Stimulated activated CD8-positive, alpha-beta memory T cell treated with anti-CD3 and anti-CD28 coated beads, Interleukin-12 subunit alpha, Interleukin-12 subunit beta, amount 100 ng/mL, for 4 hours (primary cell): ENCODE measurements at regions not wholly inside any gene's neighbourhood (a gene's known extent, or its start where the extent isn't known, plus 50 kb on each side); places are given as distances from the start of the nearest gene placed in this dataset.
"Not testable (repeated sequence)": the region's sequence is repeated elsewhere in the genome, so short reads cannot be mapped to it uniquely, and the experiment has no call there.

Experiments used
- DNase-seq: peaks from one replicate; pipeline ENCODE4 v3.0.0-alpha.2; 2020; ENCODE audit warnings: low read depth

DNA sequence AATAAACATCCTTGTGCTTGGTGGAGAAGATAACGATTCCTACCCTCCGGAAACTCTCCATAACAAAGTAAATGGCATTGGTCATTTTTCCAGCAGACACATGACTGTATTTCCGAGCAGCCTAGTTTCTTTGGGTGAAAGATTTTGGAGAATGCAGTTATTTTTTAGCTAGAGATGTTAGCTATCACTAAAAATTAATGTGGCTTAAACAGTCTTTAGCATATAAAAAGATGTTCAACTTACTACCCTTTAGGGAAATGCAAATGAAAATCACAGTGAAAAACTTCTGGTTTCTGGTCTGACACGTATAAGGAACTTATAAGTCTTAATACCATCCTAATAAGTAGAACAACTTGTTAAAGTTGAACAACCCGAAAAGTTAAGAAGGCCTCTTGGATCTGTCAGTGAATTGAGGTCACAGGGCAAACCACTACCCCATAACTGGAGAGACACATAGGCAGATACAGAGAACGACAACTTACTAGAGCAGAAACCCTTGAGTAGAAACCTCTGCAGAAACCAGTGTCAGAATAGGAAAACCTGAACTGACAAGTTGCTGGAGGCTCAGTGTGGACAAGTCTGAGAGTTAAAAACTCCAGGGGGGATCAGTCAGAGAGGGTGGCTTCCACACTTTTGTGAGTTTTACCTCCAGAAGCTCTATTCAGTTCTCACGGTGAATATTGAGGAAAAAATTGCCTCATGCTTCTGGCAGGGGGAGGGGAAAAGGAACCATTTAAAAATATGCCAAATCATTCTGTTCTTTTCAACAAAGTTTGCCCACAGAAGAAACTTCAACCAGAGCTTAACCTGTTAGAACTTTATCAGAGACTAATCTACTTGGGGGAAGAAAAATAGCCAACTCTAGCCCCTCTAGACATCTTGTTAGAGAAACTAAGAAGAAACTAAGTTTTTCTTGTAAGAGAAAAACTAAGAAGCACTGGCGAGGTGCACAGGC lies 325.2 kb upstream of the RPS23 start:
- no peak for DNase-seq

DNA sequence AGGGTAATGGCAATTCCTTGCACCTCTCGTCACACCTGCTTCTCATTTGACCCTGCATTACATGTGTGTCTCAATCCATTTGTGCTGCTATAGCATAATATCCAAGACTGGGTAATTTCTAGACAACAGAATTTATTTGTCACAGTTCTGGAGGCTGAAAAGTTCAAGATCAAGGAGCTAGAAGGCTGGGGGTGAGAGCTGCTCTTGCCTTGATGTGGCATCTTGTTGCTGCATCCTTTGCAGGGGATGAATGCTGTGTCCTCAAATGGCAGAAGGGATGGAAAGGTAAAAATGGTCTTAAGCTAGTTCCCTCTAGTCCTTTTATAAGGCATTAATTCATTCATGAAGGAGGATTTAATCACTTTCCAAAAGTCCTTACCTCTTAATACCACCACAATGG lies 323.7 kb upstream of the RPS23 start:
- no peak for DNase-seq

DNA sequence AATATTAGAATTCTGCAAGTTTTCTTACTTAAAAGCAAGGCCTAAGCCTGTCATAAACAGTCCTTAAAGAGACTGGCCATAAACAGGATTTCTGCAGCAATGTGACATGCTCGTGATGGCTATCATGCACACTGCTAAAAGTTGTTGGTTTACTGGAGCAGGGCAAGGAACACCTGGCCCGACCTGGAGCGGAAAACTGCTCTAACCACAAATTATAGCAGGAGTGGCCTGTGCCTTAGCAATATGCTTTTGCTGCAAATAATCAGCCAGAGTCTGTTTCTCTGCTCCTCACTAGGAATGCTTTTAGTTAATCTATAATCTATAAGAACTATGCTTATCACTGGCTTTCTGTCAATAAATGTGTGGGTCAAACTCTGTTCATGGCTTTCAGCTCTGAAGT lies 322.9 kb upstream of the RPS23 start:
- no peak for DNase-seq

DNA sequence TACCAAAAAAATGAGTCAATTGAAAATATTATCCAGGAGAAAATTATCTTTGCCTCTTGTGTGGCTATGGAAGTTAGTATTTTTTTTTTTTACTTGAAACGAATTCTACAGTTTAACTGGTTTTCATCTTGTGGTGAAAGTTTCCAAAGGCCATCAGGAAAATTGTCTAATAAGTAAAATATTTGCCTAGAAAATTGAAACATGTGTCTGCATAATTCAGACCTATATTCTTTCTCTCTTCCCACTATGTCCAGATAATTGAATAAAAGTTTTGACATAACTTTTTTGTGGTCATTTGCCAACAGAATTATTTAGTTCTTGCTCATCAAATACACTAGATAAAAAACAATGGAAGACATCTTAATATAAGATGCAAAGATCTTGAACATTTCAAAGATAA lies 321.5 kb upstream of the RPS23 start:
- no peak for DNase-seq

DNA sequence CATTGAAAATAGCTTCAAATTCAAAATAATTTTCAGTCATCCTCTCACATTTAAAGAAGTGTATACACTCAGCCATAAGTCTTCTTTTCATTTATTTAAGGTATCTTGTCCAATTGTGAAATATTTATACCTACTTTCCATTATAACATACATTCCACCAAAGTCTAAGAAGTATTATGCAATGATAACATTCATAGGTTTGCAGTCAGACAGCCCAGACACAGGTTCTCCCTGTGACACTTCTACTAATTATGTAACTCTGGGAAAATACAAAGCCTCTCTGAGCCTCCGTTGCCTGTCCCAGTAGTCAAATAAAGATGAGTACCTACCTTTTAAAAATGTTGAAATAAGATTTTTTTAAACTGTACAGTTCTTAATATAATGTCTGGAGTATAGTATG lies 320.9 kb upstream of the RPS23 start:
- no peak for DNase-seq

DNA sequence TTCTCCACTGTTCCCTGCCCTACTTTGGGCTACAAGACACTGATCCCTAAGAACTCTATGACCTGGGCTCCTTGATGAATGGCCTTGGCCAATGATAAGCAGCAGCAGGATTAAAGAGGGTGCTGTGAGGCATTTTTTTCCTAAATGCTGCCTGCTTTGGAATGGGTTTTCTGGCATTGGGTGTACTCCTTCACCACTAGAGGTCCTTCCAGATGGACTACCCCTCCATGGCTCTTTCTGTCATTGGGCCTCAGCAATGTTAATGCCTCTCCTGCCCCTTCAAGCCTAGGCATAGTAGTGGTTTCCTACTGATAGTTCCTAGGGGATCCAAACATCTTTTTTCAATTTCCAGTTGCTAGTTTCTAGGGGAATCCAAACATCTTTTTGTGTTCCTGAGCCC lies 319.3 kb upstream of the RPS23 start:
- DNase-seq: no peak

DNA sequence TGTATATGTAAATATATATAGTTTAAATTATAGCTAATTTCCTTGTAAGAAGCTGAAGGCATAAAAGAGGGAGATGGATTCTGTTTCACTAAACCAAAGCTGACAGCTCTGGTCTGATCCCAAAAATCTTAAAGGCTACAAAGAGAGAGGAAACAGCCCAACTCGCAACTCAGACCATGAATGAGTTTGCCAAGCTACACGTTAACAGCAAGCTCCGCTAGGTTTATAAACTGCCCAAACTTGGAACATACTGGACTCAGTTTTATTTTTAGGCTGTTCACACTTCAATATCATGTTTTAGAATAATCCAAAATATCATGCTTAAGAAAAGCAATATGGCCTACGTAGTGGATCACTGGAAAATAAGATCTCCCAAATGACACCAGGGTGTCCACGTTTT lies 318.3 kb upstream of the RPS23 start:
- no peak for DNase-seq

DNA sequence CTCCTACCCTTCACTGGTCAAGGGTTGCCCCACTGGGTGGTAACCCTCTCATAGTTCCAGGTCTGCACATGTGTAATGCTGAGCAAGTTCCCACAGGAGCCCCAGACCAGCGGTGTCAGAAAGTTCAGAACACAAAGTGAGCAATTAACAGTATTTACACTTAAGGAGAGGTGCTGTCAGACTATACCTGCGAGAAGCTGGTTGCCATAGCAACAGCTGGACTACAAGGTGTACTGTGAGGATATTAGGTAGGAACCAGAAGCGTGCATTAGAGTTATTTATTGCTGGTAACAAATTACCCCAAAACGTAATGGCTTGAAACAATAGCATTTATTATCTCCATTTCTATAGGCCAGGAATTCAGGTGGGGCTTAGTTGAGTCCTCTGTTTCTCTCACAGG lies 317.0 kb upstream of the RPS23 start:
- DNase-seq: no peak

DNA sequence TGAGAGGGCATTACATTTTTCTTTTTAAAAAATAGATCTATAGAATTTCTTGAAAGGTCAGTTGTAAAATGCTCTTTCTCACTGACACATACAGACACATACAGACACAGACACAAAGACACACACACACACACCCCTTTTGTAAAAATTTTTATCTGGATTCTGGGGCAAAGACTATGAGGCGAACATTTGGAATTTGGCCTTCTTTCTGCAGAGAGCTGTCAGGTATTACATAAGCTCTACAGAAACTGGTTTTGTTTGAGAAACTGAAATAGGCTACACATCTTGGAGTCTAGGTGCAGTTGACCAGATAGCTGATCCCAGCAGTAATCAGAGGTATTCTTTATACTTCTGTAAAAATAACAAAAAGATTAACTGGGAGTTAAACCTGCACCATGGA lies 315.9 kb upstream of the RPS23 start:
- DNase-seq: no peak

DNA sequence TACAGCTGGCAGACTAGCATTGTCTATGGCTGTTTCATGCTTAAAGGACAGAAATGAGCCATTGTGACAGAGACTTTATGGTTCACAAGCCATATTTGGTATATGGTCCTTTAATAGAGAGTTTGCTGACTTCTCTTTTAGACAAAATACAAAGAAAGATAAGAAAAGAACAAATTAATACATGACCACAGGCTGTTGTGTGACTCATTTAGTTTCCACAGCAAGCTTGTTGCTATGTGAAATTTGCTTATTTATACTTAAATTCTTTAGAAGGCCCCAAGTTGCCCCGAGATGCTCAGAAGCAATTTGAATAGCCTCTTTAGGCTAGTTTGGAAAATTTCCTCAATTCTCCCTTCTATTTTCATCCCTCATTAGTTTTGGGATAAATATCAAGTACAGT lies 315.3 kb upstream of the RPS23 start:
- DNase-seq: no peak

DNA sequence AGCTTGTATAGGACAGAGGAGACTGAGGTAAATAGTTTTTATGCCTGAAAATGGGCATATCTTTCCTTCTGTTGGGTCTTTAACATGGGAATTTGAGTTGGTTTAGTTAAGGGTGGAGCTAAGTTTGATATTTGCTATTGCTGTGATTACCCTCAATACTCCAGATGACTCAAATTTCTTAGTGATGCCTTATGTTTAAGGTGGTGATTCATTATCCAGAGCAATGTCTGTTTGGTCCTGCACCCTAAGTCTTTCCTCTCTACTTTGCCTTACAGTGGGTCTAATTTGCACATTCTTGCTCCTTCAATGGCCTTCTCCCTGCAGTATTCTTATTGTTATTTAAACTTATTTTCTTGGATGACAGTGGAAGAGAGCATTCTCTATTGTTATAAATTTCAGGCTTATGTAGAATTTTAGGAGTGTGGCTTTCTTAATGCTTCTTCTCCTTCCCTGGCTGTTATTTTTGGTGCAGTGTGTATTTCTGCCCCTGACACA lies 312.9 kb upstream of the RPS23 start:
- no peak for DNase-seq

DNA sequence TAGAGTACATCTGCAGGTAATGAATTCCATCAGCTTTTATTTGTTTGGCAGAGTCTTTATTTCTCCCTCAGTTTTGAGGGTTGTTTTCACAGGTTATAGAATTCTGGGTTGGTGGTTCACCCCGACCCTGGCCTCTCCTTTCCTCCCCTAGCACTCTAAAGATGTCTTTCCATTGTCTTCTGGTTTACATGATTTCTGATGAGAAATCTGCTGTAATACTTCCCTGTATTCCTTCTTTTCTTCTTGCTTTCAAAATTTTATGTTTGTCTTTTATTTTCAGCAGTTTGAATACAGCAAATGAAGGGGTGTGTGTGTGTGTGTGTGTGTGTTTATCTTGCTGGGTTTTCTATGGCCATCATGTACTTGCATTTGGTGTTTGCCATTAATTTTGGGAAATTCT lies 312.0 kb upstream of the RPS23 start:
- DNase-seq: no peak

DNA sequence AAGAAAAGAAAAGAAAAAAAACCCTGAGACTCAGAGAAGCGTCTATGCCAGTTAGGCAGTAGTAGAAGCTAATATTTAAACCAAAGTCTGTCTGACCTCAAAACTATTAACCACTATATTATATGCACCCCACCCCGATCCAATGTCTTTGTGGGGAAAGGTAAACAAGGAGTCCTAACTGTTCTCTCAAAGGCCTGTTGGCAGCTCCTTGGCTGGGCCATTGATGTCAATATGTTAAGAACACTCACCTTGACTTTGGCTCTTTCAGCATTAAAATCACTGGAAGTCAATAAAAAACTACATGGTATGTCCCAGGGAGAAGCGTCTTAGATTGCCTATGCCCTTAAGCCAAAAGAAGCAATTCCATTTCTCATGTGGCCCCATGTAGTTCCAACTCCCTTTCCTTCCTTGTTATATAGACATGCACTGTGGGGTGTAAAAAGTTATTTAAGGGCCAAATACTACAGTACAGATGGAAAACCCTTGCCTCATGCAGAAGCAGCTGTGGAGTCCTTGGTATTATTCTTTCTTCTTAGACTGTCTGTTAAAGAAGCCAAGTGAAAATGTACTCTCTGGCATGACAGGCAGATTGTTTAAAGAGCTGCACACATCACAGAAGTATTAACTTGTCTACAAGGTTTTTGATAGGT lies 308.6 kb upstream of the RPS23 start:
- no peak for DNase-seq

DNA sequence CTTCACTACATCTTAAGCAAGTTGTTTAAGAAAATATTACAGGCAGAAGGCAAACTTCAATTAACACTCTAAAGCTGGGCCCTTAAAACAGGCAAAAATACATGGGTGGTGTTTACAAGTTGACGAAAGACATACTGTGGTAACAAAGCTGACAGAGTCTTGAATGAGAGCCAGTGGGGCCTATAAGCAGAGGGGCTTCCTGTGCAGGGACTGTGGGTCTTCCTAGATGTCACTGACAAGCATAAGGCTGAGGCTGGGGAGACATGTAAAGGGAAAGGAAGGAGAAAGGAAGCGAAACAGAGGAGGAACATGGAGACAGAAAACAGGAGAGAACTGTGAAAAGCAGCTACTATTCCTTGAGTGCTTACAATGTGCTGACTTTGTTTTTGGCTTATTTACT lies 308.0 kb upstream of the RPS23 start:
- DNase-seq: no peak

DNA sequence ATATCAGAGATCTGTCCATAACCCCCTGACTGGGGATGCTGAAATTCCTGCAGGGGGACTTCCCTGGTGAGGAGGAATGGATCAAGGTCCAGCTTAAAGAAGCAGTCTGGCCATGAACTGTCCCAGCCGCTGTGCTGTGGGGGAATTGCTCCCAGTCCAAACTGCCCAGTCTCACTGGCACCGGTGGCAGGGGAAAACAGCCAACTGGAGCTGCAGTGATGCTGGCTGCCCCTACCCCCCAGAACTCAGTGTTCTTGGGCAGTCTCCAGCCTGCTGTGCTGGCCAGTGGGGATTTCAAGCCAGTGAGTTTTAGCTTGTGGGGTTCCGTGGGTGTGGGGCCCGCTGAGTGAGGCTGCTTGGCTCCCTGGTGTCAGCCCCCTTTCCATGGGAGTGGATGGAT lies 306.5 kb upstream of the RPS23 start:
- no peak for DNase-seq

DNA sequence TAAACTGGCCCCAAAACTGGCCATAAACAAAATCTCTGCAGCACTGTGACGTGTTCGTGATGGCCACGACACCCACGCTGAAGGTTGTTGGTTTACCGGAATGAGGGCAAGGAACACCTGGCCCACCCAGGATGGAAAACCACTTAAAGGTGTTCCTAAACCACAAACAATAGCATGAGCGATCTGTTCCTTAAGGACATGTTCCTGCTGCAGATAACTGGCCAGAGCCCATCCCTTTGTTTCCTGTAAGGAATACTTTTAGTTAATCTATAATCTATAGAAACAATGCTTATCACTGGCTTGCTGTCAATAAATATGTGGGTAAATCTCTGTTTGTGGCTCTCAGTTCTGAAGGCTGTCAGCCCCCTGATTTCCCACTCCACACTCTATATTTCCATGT lies 305.2 kb upstream of the RPS23 start:
- not testable (repeated sequence) for DNase-seq

DNA sequence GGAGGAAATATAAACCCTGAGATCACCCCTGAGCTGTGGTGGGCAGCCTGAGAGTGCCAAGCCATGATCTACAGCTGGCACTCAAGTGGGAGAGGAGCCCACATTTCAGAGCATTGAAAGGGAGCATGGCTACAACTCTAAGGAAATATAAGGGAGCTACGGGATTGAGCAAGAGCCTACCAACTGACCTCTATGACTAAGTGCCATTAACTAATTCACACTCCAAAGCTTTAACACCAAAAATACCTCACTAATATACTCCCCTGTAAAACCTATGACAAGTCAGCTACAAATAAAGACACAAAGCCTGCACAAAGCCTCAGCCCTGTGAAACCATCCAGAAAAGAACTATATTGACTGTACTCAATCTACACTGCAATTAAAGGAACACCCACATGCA lies 286.8 kb upstream of the RPS23 start:
- no peak for DNase-seq

DNA sequence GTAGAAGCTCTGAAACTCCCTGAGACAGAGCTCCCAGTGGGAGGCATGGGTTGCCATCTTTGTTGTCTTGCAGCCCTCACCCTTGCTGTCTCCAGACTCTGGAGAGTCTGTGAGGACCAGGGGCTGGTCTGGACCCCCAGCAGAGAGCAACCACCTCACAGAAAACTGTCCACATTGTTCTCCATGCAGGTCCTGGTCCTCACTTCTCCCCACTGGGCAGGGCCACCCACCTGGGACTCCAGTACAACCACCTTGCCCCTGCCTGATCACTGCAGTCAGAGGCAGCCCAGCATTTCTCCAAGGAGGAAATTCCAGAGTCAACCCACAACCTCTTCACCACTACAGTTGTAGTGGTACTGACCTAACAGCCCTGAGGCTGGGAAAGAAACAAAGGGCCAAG lies 285.6 kb upstream of the RPS23 start:
- no peak for DNase-seq

DNA sequence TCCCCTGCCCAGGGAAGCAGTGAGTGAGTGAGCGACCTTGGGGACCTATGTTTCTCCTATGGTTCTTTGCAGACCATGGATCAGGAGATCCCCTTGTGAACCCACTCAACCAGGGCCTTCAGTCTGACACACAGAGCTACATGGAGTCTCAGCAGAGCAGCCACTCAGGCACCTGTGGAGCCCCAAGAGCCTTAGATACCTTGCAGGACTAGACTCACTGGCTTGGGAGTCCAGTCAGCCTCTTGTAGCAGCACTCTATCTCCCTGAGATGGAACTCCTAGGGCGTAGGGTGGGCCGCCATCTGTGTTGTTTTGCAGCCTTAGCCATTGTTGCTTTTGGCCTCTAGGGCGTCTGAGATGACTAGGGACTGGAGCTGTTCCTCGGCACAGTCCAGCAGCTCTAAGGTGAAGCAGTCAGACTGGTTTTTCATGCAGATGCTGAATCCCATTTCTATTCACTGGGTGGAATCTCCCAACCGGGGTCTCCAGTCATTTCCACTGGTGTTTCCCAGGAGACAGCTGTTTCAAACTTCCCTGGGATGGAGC lies 284.6 kb upstream of the RPS23 start:
- DNase-seq: no peak

DNA sequence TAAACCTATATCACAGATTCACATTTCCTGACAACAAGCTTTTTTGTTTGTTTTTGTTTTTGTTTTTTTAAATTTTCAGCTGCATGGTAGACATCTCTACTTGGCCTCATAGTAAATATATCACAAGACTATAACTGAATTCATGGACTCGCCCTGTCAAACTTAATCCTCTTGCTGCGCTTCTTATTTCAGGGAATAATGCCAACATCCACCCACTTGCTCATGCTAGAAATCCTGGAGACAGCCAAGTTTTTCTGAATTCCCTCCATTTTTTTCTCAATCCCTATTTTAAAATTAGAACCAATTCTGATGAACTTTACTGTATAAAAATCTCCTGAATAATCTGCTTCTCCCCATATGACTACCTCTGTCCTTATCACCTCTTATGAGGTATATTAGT lies 283.6 kb upstream of the RPS23 start:
- no peak for DNase-seq

DNA sequence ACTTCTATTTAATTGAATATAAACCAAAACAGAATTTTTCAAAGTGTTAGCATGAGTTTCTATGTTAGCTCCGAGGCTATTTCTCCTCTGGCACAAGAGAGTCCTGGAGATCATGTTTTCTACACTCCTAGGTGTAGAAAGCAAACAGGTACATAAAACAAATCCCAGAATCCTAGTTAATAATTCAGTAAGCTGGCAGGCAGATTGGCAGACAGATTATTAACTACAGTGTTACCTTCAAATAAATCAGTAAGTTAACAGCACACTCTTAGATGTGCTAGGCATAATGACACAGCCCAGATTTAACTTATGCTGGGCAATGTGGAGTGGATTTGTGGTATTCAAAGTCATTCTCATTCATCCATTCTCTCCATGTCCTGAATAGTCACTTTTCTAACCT lies 282.8 kb upstream of the RPS23 start:
- no peak for DNase-seq

DNA sequence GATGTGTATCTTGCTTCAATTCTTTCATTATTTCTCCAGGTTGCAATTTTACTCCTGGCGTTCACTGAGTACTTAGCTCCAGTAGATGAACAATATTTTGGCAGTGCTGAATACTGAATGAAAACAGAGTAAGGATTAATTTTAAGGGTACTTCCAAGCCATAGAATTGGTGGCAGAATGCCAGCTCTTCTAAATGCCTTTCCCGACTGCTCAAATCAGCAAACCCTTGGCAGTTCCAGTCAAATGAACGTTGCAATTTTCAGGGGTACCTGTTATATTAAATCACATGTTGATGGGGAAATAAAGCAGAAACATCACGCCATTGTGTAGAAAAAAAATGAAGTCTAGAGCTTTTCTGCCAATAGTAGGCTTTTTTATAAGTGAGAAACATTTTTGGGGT lies 282.4 kb upstream of the RPS23 start:
- DNase-seq: no peak

DNA sequence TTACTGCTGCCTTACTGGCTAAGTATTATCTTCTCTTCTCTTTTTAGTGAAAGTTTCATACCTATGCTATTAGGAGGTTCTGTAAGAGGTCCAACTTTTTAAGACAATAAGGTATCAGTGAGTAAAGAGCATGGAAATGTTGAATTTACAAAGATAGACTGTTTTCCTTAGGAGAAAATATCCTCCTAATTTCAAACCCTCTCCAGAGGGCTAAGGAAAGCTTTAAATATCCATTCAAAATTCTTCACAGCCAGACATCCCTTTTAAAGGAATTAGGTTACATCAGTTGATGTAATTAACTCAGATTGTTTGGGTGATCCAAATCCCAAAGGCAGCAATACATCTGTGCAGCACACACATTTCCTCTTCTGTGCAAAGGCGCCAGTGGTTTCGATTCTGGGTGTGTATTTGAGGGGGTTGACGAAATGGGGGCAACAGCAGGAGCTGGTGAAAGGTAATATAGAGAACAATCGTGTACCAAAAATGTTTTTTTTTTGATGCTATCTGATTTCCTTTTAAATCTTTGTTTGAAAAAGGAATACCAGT lies 273.8 kb upstream of the RPS23 start:
- no peak for DNase-seq
